CD14-positive monocyte (primary cell): ENCODE measurements at regions not wholly inside any gene's neighbourhood (a gene's known extent, or its start where the extent isn't known, plus 50 kb on each side); places are given as distances from the start of the nearest gene placed in this dataset.

Experiments used
- DNase-seq, 3 donors: peaks; one replicate each; pipeline ENCODE4 v3.0.0-alpha.2; 2011 to 2022
- H2AFZ ChIP-seq: 2 replicates; pipeline ENCODE4 v1.6.0; 2012; ENCODE audit warnings: mild to moderate bottlenecking, low read depth, low read length, inconsistent platforms; ENCODE audit not compliant: insufficient read depth, poor library complexity, severe bottlenecking
- H3K27ac ChIP-seq, 2 donors: 1 replicate in 1 of 2; 2 replicates in 1 of 2; pipeline ENCODE4 v1.5.1; 2012 to 2013; ENCODE audit warnings: low read length in 2 of 2, control low read depth in 1 of 2, inconsistent platforms in 1 of 2, low read depth in 1 of 2, mild to moderate bottlenecking in 1 of 2
- H3K27me3 ChIP-seq, 2 donors: one replicate each; pipeline versions ENCODE4 v1.6.0 to v1.6.1; 2011 to 2013; ENCODE audit warnings: low read length in 2 of 2; ENCODE audit not compliant: control insufficient read depth in 2 of 2, insufficient read depth in 2 of 2
- H3K36me3 ChIP-seq, 2 donors: replicated peaks in 1 of 2; 1 replicate in 1 of 2; 2 replicates in 1 of 2; pipeline versions ENCODE4 v1.5.1 to v1.6.1; 2012 to 2013; ENCODE audit warnings: low read length in 2 of 2, control low read depth in 1 of 2, inconsistent platforms in 1 of 2, mild to moderate bottlenecking in 1 of 2; ENCODE audit not compliant: insufficient read depth in 2 of 2, control insufficient read depth in 1 of 2
- H3K4me1 ChIP-seq, 2 donors: 1 replicate in 1 of 2; 2 replicates in 1 of 2; pipeline versions ENCODE4 v1.5.1 to v1.6.1; 2012 to 2013; ENCODE audit warnings: low read length in 2 of 2, control low read depth in 1 of 2, inconsistent platforms in 1 of 2, mild to moderate bottlenecking in 1 of 2, moderate library complexity in 1 of 2; ENCODE audit not compliant: insufficient read depth in 2 of 2, control insufficient read depth in 1 of 2
- H3K4me2 ChIP-seq: replicated peaks from 2 replicates; pipeline ENCODE3; 2012; ENCODE audit warnings: low read length, moderate library complexity, mild to moderate bottlenecking; ENCODE audit not compliant: poor library complexity, severe bottlenecking; ENCODE audit errors: extremely low read depth
- H3K4me3 ChIP-seq, 3 experiments: fragments of 200-600 bp in 1 of 3; sonication (generic) in 1 of 3; replicated peaks in 1 of 3; 1 replicate in 2 of 3; 2 replicates in 1 of 3; pipeline ENCODE4 v1.5.1; 2011 to 2013; ENCODE audit warnings: low read length in 3 of 3, mild to moderate bottlenecking in 3 of 3, control low read depth in 2 of 3, low read depth in 2 of 3, inconsistent platforms in 1 of 3, moderate library complexity in 1 of 3
- H3K79me2 ChIP-seq: 2 replicates; pipeline ENCODE4 v1.6.0; 2012; ENCODE audit warnings: mild to moderate bottlenecking, control low read depth, inconsistent platforms, low read length, moderate library complexity; ENCODE audit not compliant: insufficient read depth
- H3K9ac ChIP-seq: 2 replicates; pipeline ENCODE4 v1.6.0; 2017; ENCODE audit warnings: low read length, mild to moderate bottlenecking; ENCODE audit not compliant: insufficient read depth, poor library complexity, severe bottlenecking
- H3K9me3 ChIP-seq, 2 donors: replicated peaks in 1 of 2; 1 replicate in 1 of 2; 2 replicates in 1 of 2; pipeline versions ENCODE4 v1.5.1 to v1.6.1; 2012 to 2013; ENCODE audit warnings: low read length in 2 of 2, control low read depth in 1 of 2; ENCODE audit not compliant: control insufficient read depth in 1 of 2, insufficient read depth in 1 of 2
- H4K20me1 ChIP-seq: 2 replicates; pipeline ENCODE4 v1.6.0; 2012; ENCODE audit warnings: mild to moderate bottlenecking, low read length, control low read depth, moderate library complexity; ENCODE audit not compliant: insufficient read depth
- H3K27ac Mint-ChIP-seq, 7 donors: one replicate each; pipeline ENCODE4 v1.8.0; 2020; ENCODE audit warnings: mild to moderate bottlenecking in 7 of 7, mixed read lengths in 7 of 7, moderate library complexity in 6 of 7, inconsistent platforms in 2 of 7
- H3K27me3 Mint-ChIP-seq, 3 donors: one replicate each; pipeline ENCODE4 v1.8.0; 2021 to 2022; ENCODE audit warnings: low read depth in 3 of 3, mild to moderate bottlenecking in 3 of 3, mixed read lengths in 3 of 3, moderate library complexity in 3 of 3, inconsistent platforms in 1 of 3
- H3K36me3 Mint-ChIP-seq, 2 donors: one replicate each; pipeline ENCODE4 v1.8.0; 2020; ENCODE audit warnings: mixed read lengths in 2 of 2, inconsistent platforms in 1 of 2, mild to moderate bottlenecking in 1 of 2
- H3K4me1 Mint-ChIP-seq: one replicate; pipeline ENCODE4 v1.8.0; 2020; ENCODE audit warnings: mild to moderate bottlenecking, mixed read lengths
- H3K4me3 Mint-ChIP-seq, 2 donors: one replicate each; pipeline ENCODE4 v1.8.0; 2020; ENCODE audit warnings: mild to moderate bottlenecking in 2 of 2, mixed read lengths in 2 of 2, moderate library complexity in 1 of 2
- H3K9me3 Mint-ChIP-seq, 7 donors: one replicate each; pipeline ENCODE4 v1.8.0; 2020 to 2022; ENCODE audit warnings: mixed read lengths in 7 of 7, mild to moderate bottlenecking in 6 of 7, moderate library complexity in 6 of 7, inconsistent platforms in 2 of 7
- CTCF ChIP-seq: fragments of 200-600 bp; IDR thresholded peaks from one replicate; pipeline ENCODE4 v1.8.0; 2022; ENCODE audit warnings: antibody characterized with exemption, mild to moderate bottlenecking
- WGBS: methylation state at CpG from one replicate; pipeline ENCODE4 v1.1.5; 2013; ENCODE audit warnings: missing lambda C conversion rate; ENCODE audit not compliant: insufficient coverage; 5-methylcytosine and 5-hydroxymethylcytosine counted together
- intact Hi-C, 2 donors: fragments of 100-400 bp; cut with micrococcal nuclease; formaldehyde crosslinking; loops; one replicate each; pipeline versions ENCODE4 v1.15.0 to v1.15.1; 2023

- Histone ChIP-seq H3K27ac (no peak overlapping the region), H3K4me1 (no peaks in the 10 kb centered on the region), H2AFZ (no peak overlapping the region), H4K20me1 (no peaks in the 10 kb centered on the region), H3K9ac (no peak overlapping the region), H3K4me3 (no peak overlapping the region), H3K27me3 (peaks cover 0 to 2% of the 10 kb centered on the region in 2 donors), H3K9me3 (no peaks in the 10 kb centered on the region), H3K4me2 (no peak overlapping the region), H3K36me3 (no peaks in the 10 kb centered on the region), H3K79me2 (no peaks in the 10 kb centered on the region)
- Mint-ChIP-seq H3K27ac (peak overlapping the region in 1 of 7 donors; percentile 57), H3K4me3 (no peak overlapping the region), H3K27me3 (peaks cover 2 to 8% (median 2%) of the 10 kb centered on the region in 3 donors), H3K36me3 (no peaks in the 10 kb centered on the region), H3K9me3 (peaks cover 0 to 2% (median 0%) of the 10 kb centered on the region in 7 donors), H3K4me1 (no peaks in the 10 kb centered on the region)
- intact Hi-C loops = loop anchor here in 1 of 2 donors (5.0 kb wide), 1 partner anchor 1083 kb away; no protein-coding TSS in a partner anchor
- peak in 1 of 3 donors; percentile 4 for DNase-seq
- no peak for TF ChIP-seq CTCF
- no CpG with 5 or more reads among the region's 2 CpGs for WGBS
These were observed 127.1 kb upstream of the MLIP start for GRCh38 chr6:53984163-53984562.

GRCh38 chr6:53984581-53984980 is 126.7 kb upstream of the MLIP start:
- no peak overlapping the region for H3K9ac ChIP-seq
- peaks cover 2 to 8% (median 3%) of the 10 kb centered on the region in 3 donors for H3K27me3 Mint-ChIP-seq
- no peaks in the 10 kb centered on the region for H3K79me2 ChIP-seq
- H3K9me3 ChIP-seq = no peaks in the 10 kb centered on the region
- DNase-seq = no peak
- peaks cover 0 to 2% of the 10 kb centered on the region in 2 donors for H3K27me3 ChIP-seq
- no peak overlapping the region for H3K4me2 ChIP-seq
- no peak overlapping the region for H3K27ac ChIP-seq
- no peak overlapping the region for H2AFZ ChIP-seq
- intact Hi-C loops = loop anchor here in 1 of 2 donors (5.0 kb wide), 1 partner anchor 1083 kb away; no protein-coding TSS in a partner anchor
- no peak overlapping the region for H3K4me3 Mint-ChIP-seq
- 69% methylated on average over 2 of the region's 3 CpGs for WGBS
- H3K36me3 ChIP-seq = no peaks in the 10 kb centered on the region
- no peaks in the 10 kb centered on the region for H3K36me3 Mint-ChIP-seq
- no peak for TF ChIP-seq CTCF
- peaks cover 0 to 2% (median 0%) of the 10 kb centered on the region in 7 donors for H3K9me3 Mint-ChIP-seq
- no peak overlapping the region for H3K27ac Mint-ChIP-seq
- no peak overlapping the region for H3K4me3 ChIP-seq
- no peaks in the 10 kb centered on the region for H3K4me1 ChIP-seq
- no peaks in the 10 kb centered on the region for H4K20me1 ChIP-seq
- no peaks in the 10 kb centered on the region for H3K4me1 Mint-ChIP-seq
